Nephron progenitor cell (in vitro differentiated cells): ENCODE measurements at regions not wholly inside any gene's neighbourhood (a gene's known extent, or its start where the extent isn't known, plus 50 kb on each side); places are given as distances from the start of the nearest gene placed in this dataset.

ENCODE experiments used
- DNase-seq: peaks from one replicate; pipeline ENCODE4 v3.0.0; 2021
- H3K27ac Mint-ChIP-seq: 2 replicates; pipeline ENCODE4 v1.8.0; 2021; ENCODE audit warnings: mild to moderate bottlenecking, moderate library complexity, mixed read lengths
- H3K27me3 Mint-ChIP-seq: 2 replicates; pipeline ENCODE4 v1.8.0; 2021; ENCODE audit warnings: mild to moderate bottlenecking, low read depth, mixed read lengths; ENCODE audit not compliant: poor library complexity
- H3K36me3 Mint-ChIP-seq: 2 replicates; pipeline ENCODE4 v1.8.0; 2021; ENCODE audit warnings: low read depth, mixed read lengths
- H3K4me1 Mint-ChIP-seq: 2 replicates; pipeline ENCODE4 v1.8.0; 2021; ENCODE audit warnings: mixed read lengths
- H3K4me3 Mint-ChIP-seq: 2 replicates; pipeline ENCODE4 v1.8.0; 2021; ENCODE audit warnings: mild to moderate bottlenecking, moderate library complexity, mixed read lengths
- H3K9me3 Mint-ChIP-seq: 2 replicates; pipeline ENCODE4 v1.8.0; 2021; ENCODE audit warnings: mild to moderate bottlenecking, moderate library complexity, mixed read lengths
- CTCF ChIP-seq: fragments of 200-600 bp; sonication (generic); IDR thresholded peaks from 2 replicates; pipeline ENCODE4 v1.5.0; 2021; ENCODE audit warnings: antibody characterized with exemption

DNA sequence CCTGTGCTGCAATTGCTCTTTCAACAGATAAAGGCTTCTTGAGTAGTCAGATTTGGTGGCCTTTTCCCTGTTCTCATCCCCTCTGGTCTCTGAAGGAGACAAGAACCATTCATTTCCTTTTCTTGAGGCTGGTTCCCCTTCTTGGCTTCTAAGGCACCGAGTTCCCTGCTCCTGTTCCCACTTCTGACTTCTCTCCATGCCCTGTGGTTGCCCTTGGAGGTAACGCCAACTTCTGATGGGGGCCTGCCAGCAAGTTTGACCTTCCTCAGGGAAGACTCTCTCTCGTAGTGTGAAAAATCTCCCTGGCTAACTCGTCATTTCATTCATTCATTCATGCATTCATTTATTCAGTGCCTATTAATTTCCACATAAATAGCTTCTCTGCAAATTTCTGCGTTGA lies 302.4 kb upstream of the SOX11 start:
- H3K36me3 Mint-ChIP-seq, result no peaks in the 10 kb centered on the region
- no peak overlapping the region for H3K27ac Mint-ChIP-seq
- no peak for DNase-seq
- H3K4me1 Mint-ChIP-seq, result peaks cover 52% of the 10 kb centered on the region
- no peak overlapping the region for H3K4me3 Mint-ChIP-seq
- no peak for TF ChIP-seq CTCF
- H3K27me3 Mint-ChIP-seq, result peaks cover under 1% of the 10 kb centered on the region
- no peaks in the 10 kb centered on the region for H3K9me3 Mint-ChIP-seq

GRCh38 chr2:5391362-5391761 lies 300.8 kb upstream of the SOX11 start:
- Mint-ChIP-seq H3K4me3 (peak overlapping the region; percentile 21), H3K36me3 (no peaks in the 10 kb centered on the region), H3K9me3 (no peaks in the 10 kb centered on the region), H3K4me1 (peaks cover 58% of the 10 kb centered on the region), H3K27ac (no peak overlapping the region), H3K27me3 (peaks cover 3% of the 10 kb centered on the region)
- peak; percentile 43 for DNase-seq
- no peak for TF ChIP-seq CTCF

- peaks cover 58% of the 10 kb centered on the region for H3K4me1 Mint-ChIP-seq
- no peak overlapping the region for H3K27ac Mint-ChIP-seq
- no peak for DNase-seq
- H3K27me3 Mint-ChIP-seq, result peaks cover 3% of the 10 kb centered on the region
- no peak overlapping the region for H3K4me3 Mint-ChIP-seq
- no peak for TF ChIP-seq CTCF
- H3K36me3 Mint-ChIP-seq, result no peaks in the 10 kb centered on the region
- no peaks in the 10 kb centered on the region for H3K9me3 Mint-ChIP-seq
Observed at GRCh38 chr2:5392658-5393057, 299.5 kb upstream of the SOX11 start.

DNA sequence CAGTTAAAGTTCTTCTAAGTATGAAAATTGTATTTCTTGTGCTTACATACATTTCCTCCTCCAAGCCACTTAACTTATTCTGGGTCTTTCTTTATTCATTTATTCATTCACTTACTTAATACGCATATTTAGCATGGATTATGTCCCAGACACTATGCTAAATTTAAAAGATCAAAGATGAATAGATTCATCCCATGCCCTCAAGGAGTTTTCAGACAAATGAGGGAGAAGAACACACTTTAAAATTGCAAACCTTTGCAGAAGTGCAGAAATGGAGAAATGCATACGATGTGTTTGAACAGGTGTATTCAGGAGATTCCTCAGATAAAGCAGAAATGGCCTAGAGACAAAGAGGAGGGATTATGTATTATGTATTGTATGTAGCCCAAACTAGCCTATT lies 298.7 kb upstream of the SOX11 start:
- Mint-ChIP-seq H3K36me3 (no peaks in the 10 kb centered on the region), H3K4me1 (peaks cover 58% of the 10 kb centered on the region), H3K27me3 (peaks cover 3% of the 10 kb centered on the region), H3K4me3 (no peak overlapping the region), H3K9me3 (no peaks in the 10 kb centered on the region), H3K27ac (no peak overlapping the region)
- DNase-seq, result no peak
- no peak for TF ChIP-seq CTCF

DNA sequence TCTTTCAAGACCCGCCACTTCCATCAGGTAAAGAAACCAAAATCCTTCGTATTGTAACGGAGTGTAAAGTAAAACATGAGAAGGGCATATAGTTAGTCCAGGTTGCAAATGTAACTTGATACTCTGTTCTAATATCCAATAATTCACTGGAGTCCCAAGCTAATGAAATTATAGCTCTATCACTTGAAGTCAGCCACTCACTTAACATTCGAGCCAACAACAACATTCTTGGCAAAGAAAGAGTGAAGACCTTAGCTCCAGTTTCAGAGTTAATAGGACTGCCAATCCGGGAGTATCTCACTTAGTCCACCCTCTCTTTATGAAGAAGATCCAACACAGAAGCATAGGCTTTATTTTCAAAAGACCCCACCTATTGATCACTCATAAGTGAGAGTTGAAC lies 298.0 kb upstream of the SOX11 start:
- peaks cover 3% of the 10 kb centered on the region for H3K27me3 Mint-ChIP-seq

More for the DNA sequence above, 298.0 kb upstream of the SOX11 start:
- TF ChIP-seq CTCF, result no peak
- no peaks in the 10 kb centered on the region for H3K9me3 Mint-ChIP-seq
- no peak overlapping the region for H3K27ac Mint-ChIP-seq
- H3K4me3 Mint-ChIP-seq, result no peak overlapping the region
- peaks cover 59% of the 10 kb centered on the region for H3K4me1 Mint-ChIP-seq
- DNase-seq, result no peak
- no peaks in the 10 kb centered on the region for H3K36me3 Mint-ChIP-seq
